Sigmoid colon (tissue), 6 donors: ENCODE measurements at regions not wholly inside any gene's neighbourhood (a gene's known extent, or its start where the extent isn't known, plus 50 kb on each side); places are given as distances from the start of the nearest gene placed in this dataset.

Source experiments
- DNase-seq: peaks from one replicate; pipeline ENCODE4 v3.0.0-alpha.2; 2019
- H3K27ac ChIP-seq, 4 donors: fragments of 200-600 bp; sonication (generic); one replicate each; pipeline ENCODE4 v1.5.1; 2016 to 2019; ENCODE audit warnings: mild to moderate bottlenecking in 1 of 4
- H3K27me3 ChIP-seq, 3 donors: fragments of 200-600 bp; sonication (generic); one replicate each; pipeline ENCODE4 v1.5.1; 2019; ENCODE audit warnings: mild to moderate bottlenecking in 1 of 3
- H3K36me3 ChIP-seq, 4 donors: fragments of 200-600 bp; sonication (generic); one replicate each; pipeline ENCODE4 v1.5.1; 2016 to 2019
- H3K4me1 ChIP-seq, 4 donors: fragments of 200-600 bp; sonication (generic); one replicate each; pipeline ENCODE4 v1.5.1; 2017 to 2019
- H3K4me3 ChIP-seq, 4 donors: fragments of 200-600 bp; sonication (generic); one replicate each; pipeline ENCODE4 v1.5.1; 2017 to 2019; ENCODE audit warnings: mild to moderate bottlenecking in 2 of 4, moderate library complexity in 1 of 4
- H3K9me3 ChIP-seq, 4 donors: fragments of 200-600 bp in 3 of 4; sonication (generic) in 3 of 4; one replicate each; pipeline versions ENCODE4 v1.5.1 to v1.6.1; 2013 to 2019
- CTCF ChIP-seq, 4 experiments: fragments of 450-650 bp in 3 of 4; fragments of 200-600 bp in 1 of 4; IDR thresholded peaks; one replicate each; pipeline ENCODE4 v1.5.1; 2016 to 2019; ENCODE audit warnings: antibody characterized with exemption in 4 of 4, mild to moderate bottlenecking in 3 of 4, moderate library complexity in 2 of 4
- EP300 ChIP-seq, 4 donors: sonication (generic); formaldehyde crosslinking; IDR thresholded peaks; one replicate each; pipeline ENCODE4 v1.6.1; 2017; ENCODE audit warnings: antibody characterized with exemption in 4 of 4
- POLR2A ChIP-seq, 2 donors: fragments of 450-650 bp; IDR thresholded peaks; one replicate each; pipeline ENCODE4 v1.6.1; 2016; ENCODE audit warnings: antibody characterized with exemption in 2 of 2, mild to moderate bottlenecking in 2 of 2, moderate library complexity in 2 of 2
- POLR2AphosphoS5 ChIP-seq, 4 donors: sonication (generic); formaldehyde crosslinking; IDR thresholded peaks; one replicate each; pipeline ENCODE4 v1.6.1; 2017; ENCODE audit warnings: antibody characterized with exemption in 4 of 4
- WGBS, 2 donors: extraction: QIAGEN DNeasy Blood & Tissue Kit; methylation state at CpG; one replicate each; pipeline ENCODE4 v1.1.7; 2013; 5-methylcytosine and 5-hydroxymethylcytosine counted together
- intact Hi-C: fragments of 100-400 bp; cut with DNase I; formaldehyde crosslinking; loops from one replicate; pipeline ENCODE4 v1.15.1; 2023
- donor health status: healthy with polysubstance abuse.
- donor health status: healthy.

GRCh38 chr4:152160225-152160800, 375.6 kb downstream of the FBXW7 start:
- Histone ChIP-seq H3K4me1 (peaks cover 0 to 7% (median 3%) of the 10 kb centered on the region in 4 donors), H3K27me3 (no peaks in the 10 kb centered on the region), H3K9me3 (no peaks in the 10 kb centered on the region), H3K36me3 (no peaks in the 10 kb centered on the region), H3K4me3 (no peak overlapping the region), H3K27ac (no peak overlapping the region)
- DNase-seq: no peak
- intact Hi-C loops: no loop called here
- TF ChIP-seq POLR2AphosphoS5 (IDR thresholded peaks at IDR 0.05): no peak
- TF ChIP-seq EP300 (IDR thresholded peaks at IDR 0.05): no peak
- no peak for TF ChIP-seq CTCF (IDR thresholded peaks at IDR 0.05)
- no peak for TF ChIP-seq POLR2A (IDR thresholded peaks at IDR 0.05)
- 91 to 95% methylated on average over 13 of the region's 13 CpGs for WGBS, 2 donors

- Histone ChIP-seq H3K4me1 (peaks cover 0 to 7% (median 3%) of the 10 kb centered on the region in 4 donors), H3K36me3 (no peaks in the 10 kb centered on the region), H3K27me3 (no peaks in the 10 kb centered on the region), H3K9me3 (no peaks in the 10 kb centered on the region), H3K4me3 (no peak overlapping the region), H3K27ac (no peak overlapping the region)
- WGBS, 2 donors: 83 to 84% methylated on average over 2 of the region's 2 CpGs
- TF ChIP-seq EP300 (IDR thresholded peaks at IDR 0.05): no peak
- TF ChIP-seq POLR2A (IDR thresholded peaks at IDR 0.05): no peak
- no peak for TF ChIP-seq CTCF (IDR thresholded peaks at IDR 0.05)
- no peak for TF ChIP-seq POLR2AphosphoS5 (IDR thresholded peaks at IDR 0.05)
- DNase-seq: no peak
- intact Hi-C loops: no loop called here
These were observed 376.1 kb downstream of the FBXW7 start for GRCh38 chr4:152159773-152160172.

GRCh38 chr4:152158225-152158624, 377.7 kb downstream of the FBXW7 start:
- WGBS, 2 donors: 66 to 78% methylated on average over 2 of the region's 2 CpGs
- Histone ChIP-seq H3K27me3 (no peaks in the 10 kb centered on the region), H3K4me3 (no peak overlapping the region), H3K36me3 (no peaks in the 10 kb centered on the region), H3K27ac (no peak overlapping the region), H3K4me1 (peaks cover 0 to 7% (median 3%) of the 10 kb centered on the region in 4 donors), H3K9me3 (no peaks in the 10 kb centered on the region)
- no peak for TF ChIP-seq EP300 (IDR thresholded peaks at IDR 0.05)
- TF ChIP-seq POLR2AphosphoS5 (IDR thresholded peaks at IDR 0.05): no peak
- TF ChIP-seq POLR2A (IDR thresholded peaks at IDR 0.05): no peak
- TF ChIP-seq CTCF (IDR thresholded peaks at IDR 0.05): no peak
- intact Hi-C loops: no loop called here
- no peak for DNase-seq

- Histone ChIP-seq H3K27me3 (no peaks in the 10 kb centered on the region), H3K36me3 (no peaks in the 10 kb centered on the region), H3K4me1 (peaks cover 0 to 5% (median 2%) of the 10 kb centered on the region in 4 donors), H3K27ac (no peak overlapping the region), H3K9me3 (no peaks in the 10 kb centered on the region), H3K4me3 (no peak overlapping the region)
- intact Hi-C loops: no loop called here
- no peak for DNase-seq
- WGBS, 2 donors: 81 to 88% methylated on average over 5 of the region's 5 CpGs
- TF ChIP-seq POLR2AphosphoS5 (IDR thresholded peaks at IDR 0.05) (no peak), POLR2A (IDR thresholded peaks at IDR 0.05) (no peak), EP300 (IDR thresholded peaks at IDR 0.05) (no peak), CTCF (IDR thresholded peaks at IDR 0.05) (no peak)
These were observed 378.3 kb downstream of the FBXW7 start for GRCh38 chr4:152157629-152158028.

- no peak overlapping the region for H3K4me3 ChIP-seq
- intact Hi-C loops: no loop called here
- H3K36me3 ChIP-seq: no peaks in the 10 kb centered on the region
- WGBS, 2 donors: 83 to 84% methylated on average over 6 of the region's 6 CpGs
- H3K27me3 ChIP-seq: no peaks in the 10 kb centered on the region
- H3K4me1 ChIP-seq: no peaks in the 10 kb centered on the region
- TF ChIP-seq POLR2AphosphoS5 (IDR thresholded peaks at IDR 0.05) (no peak), POLR2A (IDR thresholded peaks at IDR 0.05) (no peak), EP300 (IDR thresholded peaks at IDR 0.05) (no peak), CTCF (IDR thresholded peaks at IDR 0.05) (no peak)
- no peak overlapping the region for H3K27ac ChIP-seq
- H3K9me3 ChIP-seq: no peaks in the 10 kb centered on the region
- no peak for DNase-seq
These were observed 379.4 kb downstream of the FBXW7 start for GRCh38 chr4:152156442-152156841.
